ENCODE measurements at regions not wholly inside any gene's neighbourhood (a gene's known extent, or its start where the extent isn't known, plus 50 kb on each side); places are given as distances from the start of the nearest gene placed in this dataset.

DNA sequence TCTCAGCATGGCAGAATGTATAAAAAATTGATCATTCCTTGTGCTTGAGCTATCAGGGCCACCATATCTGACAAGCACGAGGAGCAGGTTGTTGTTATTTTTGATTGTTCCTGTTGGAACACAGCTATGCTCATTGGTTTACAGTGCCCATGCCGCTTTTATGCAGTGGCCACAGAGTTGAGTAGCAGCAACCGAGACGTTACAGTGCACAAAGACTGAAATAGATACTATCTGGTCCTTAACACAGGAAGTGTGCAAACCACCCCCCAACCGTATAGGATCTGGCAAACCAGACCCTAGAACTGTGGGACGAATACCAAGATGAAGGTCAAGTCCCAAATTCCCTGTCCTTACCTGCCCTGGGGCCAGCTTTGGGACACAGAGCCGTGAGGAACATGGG is 216.6 kb downstream of the KLF6 start:
- H3K36me3 ChIP-seq, result no peaks in the 10 kb centered on the region
- Mint-ChIP-seq H3K27ac (no peak overlapping the region), H3K4me1 (peaks cover 19% of the 10 kb centered on the region), H3K36me3 (no peaks in the 10 kb centered on the region), H3K4me3 (no peak overlapping the region), H3K27me3 (ENCODE audit: insufficient read depth, low read depth) (peaks cover 4% of the 10 kb centered on the region), H3K9me3 (no peaks in the 10 kb centered on the region)
- TF ChIP-seq EZH2phosphoT487 (IDR thresholded peaks at IDR 0.05) (no peak), EZH2 (IDR thresholded peaks at IDR 0.05) (no peak)
- TF ChIP-seq, protein P1, sequence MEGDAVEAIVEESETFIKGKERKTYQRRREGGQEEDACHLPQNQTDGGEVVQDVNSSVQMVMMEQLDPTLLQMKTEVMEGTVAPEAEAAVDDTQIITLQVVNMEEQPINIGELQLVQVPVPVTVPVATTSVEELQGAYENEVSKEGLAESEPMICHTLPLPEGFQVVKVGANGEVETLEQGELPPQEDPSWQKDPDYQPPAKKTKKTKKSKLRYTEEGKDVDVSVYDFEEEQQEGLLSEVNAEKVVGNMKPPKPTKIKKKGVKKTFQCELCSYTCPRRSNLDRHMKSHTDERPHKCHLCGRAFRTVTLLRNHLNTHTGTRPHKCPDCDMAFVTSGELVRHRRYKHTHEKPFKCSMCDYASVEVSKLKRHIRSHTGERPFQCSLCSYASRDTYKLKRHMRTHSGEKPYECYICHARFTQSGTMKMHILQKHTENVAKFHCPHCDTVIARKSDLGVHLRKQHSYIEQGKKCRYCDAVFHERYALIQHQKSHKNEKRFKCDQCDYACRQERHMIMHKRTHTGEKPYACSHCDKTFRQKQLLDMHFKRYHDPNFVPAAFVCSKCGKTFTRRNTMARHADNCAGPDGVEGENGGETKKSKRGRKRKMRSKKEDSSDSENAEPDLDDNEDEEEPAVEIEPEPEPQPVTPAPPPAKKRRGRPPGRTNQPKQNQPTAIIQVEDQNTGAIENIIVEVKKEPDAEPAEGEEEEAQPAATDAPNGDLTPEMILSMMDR (IDR thresholded peaks at IDR 0.05), result no peak
- H3K79me2 ChIP-seq (ENCODE audit: low read depth), result no peaks in the 10 kb centered on the region
- H3K4me2 ChIP-seq, result no peak overlapping the region
- H3K27me3 ChIP-seq, result no peaks in the 10 kb centered on the region
- no peak overlapping the region for H3K27ac ChIP-seq
- DNase-seq (ENCODE audit: low spot score), result no peak
- no peaks in the 10 kb centered on the region for H4K20me1 ChIP-seq (ENCODE audit: low read depth)
- H3K9me3 ChIP-seq (ENCODE audit: low read depth), result no peaks in the 10 kb centered on the region
- H3K9ac ChIP-seq, result no peak overlapping the region
- no peak overlapping the region for H2AFZ ChIP-seq (replicated peaks)
- H3K4me1 ChIP-seq, result peaks cover 12% of the 10 kb centered on the region
- H3F3A ChIP-seq (ENCODE audit: low read depth), result no peaks in the 10 kb centered on the region
- H3K4me3 ChIP-seq, result no peak overlapping the region

DNA sequence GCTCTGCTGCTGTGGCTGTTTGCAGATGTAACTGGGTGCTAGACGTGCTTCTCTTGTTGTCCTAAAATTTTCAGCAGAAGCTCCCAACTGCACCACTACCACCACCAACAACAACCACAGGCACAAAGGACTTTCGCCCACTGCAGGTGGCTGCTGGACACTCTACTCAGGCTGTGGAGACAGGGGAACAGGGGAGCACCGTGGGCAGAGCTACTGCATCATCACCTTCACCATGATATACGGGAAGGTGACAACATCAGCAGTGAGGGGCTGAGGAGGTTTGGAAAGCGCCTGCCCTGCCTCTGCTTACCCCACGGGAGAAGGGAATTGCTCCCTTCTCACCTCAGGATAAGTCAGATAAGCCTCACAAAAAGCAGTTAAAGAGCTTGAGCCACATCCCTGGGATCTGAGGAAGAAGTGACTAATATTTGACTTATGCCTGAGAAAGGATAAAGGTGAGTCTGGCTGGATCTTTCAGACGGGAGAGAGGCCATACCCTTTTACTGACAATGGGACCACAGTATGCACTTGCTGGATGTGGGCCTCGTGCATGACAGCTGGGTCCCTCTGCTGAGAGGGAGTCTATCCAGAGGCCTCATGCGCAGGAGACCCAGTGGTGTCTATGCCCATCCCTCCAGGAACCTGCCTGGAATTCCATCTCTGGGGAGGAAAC is 217.6 kb downstream of the KLF6 start:
- Histone ChIP-seq H3K36me3 (no peaks in the 10 kb centered on the region), H3K9me3 (ENCODE audit: low read depth) (no peaks in the 10 kb centered on the region), H3K4me2 (no peak overlapping the region), H3K79me2 (ENCODE audit: low read depth) (no peaks in the 10 kb centered on the region), H3K4me1 (peaks cover 12% of the 10 kb centered on the region), H3K4me3 (no peak overlapping the region), H3K27me3 (no peaks in the 10 kb centered on the region), H4K20me1 (ENCODE audit: low read depth) (no peaks in the 10 kb centered on the region), H3K27ac (no peak overlapping the region), H3F3A (ENCODE audit: low read depth) (no peaks in the 10 kb centered on the region), H3K9ac (no peak overlapping the region), H2AFZ (replicated peaks) (no peak overlapping the region)
- peaks cover 17% of the 10 kb centered on the region for H3K4me1 Mint-ChIP-seq
- no peak overlapping the region for H3K27ac Mint-ChIP-seq
- no peak for DNase-seq (ENCODE audit: low spot score)
- H3K36me3 Mint-ChIP-seq, result no peaks in the 10 kb centered on the region
- H3K27me3 Mint-ChIP-seq (ENCODE audit: insufficient read depth, low read depth), result peaks cover 4% of the 10 kb centered on the region
- no peaks in the 10 kb centered on the region for H3K9me3 Mint-ChIP-seq
- TF ChIP-seq, protein P1 (IDR thresholded peaks at IDR 0.05), result no peak
- TF ChIP-seq EZH2phosphoT487 (IDR thresholded peaks at IDR 0.05) (no peak), EZH2 (IDR thresholded peaks at IDR 0.05) (no peak)
- H3K4me3 Mint-ChIP-seq, result no peak overlapping the region

DNA sequence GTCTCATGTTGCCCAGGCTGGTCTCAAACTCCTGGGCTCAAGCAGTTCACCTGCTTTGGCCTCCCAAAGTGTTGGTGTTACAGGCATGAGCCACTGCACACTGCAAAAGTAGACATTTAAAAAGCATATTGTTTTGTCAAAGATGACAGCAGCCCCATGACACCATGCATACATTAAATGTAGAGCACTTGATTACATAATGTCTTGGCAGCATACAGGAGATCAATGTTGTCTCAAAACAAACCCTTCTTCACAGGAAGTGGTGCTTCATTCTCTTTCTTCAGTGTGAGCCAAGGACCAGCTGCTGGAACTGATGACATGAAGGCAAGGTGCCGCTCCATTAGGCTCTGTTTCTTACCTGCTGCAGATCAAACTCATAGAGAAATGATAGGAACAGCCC is 218.4 kb downstream of the KLF6 start:
- peaks cover 12% of the 10 kb centered on the region for H3K4me1 ChIP-seq
- H3F3A ChIP-seq (ENCODE audit: low read depth), result no peaks in the 10 kb centered on the region
- no peak overlapping the region for H3K27ac ChIP-seq
- Mint-ChIP-seq H3K27ac (no peak overlapping the region), H3K4me1 (peaks cover 10% of the 10 kb centered on the region), H3K36me3 (no peaks in the 10 kb centered on the region), H3K27me3 (ENCODE audit: insufficient read depth, low read depth) (peaks cover 6% of the 10 kb centered on the region), H3K4me3 (no peak overlapping the region), H3K9me3 (no peaks in the 10 kb centered on the region)
- no peaks in the 10 kb centered on the region for H3K79me2 ChIP-seq (ENCODE audit: low read depth)
- H4K20me1 ChIP-seq (ENCODE audit: low read depth), result no peaks in the 10 kb centered on the region
- H3K36me3 ChIP-seq, result no peaks in the 10 kb centered on the region
- H3K4me3 ChIP-seq, result no peak overlapping the region
- H3K9me3 ChIP-seq (ENCODE audit: low read depth), result no peaks in the 10 kb centered on the region
- DNase-seq (ENCODE audit: low spot score), result no peak
- H2AFZ ChIP-seq (replicated peaks), result no peak overlapping the region
- H3K27me3 ChIP-seq, result no peaks in the 10 kb centered on the region
- H3K9ac ChIP-seq, result no peak overlapping the region
- H3K4me2 ChIP-seq, result no peak overlapping the region
- no peak for TF ChIP-seq EZH2 (IDR thresholded peaks at IDR 0.05)
- TF ChIP-seq EZH2phosphoT487 (IDR thresholded peaks at IDR 0.05), result no peak
- TF ChIP-seq, protein P1 (IDR thresholded peaks at IDR 0.05), result no peak

Data from neural progenitor cell (in vitro differentiated cells).